ENCODE measurements at regions not wholly inside any gene's neighbourhood (a gene's known extent, or its start where the extent isn't known, plus 50 kb on each side); places are given as distances from the start of the nearest gene placed in this dataset.

- TF ChIP-seq CTCF (IDR thresholded peaks at IDR 0.05; ENCODE audit: low read length) (no peak), EZH2phosphoT487 (IDR thresholded peaks at IDR 0.05; ENCODE audit: low read length) (no peak)
Measured at GRCh38 chr21:35461700-35462099, 412.6 kb upstream of the RUNX1 start.
